ENCODE measurements at regions not wholly inside any gene's neighbourhood (a gene's known extent, or its start where the extent isn't known, plus 50 kb on each side); places are given as distances from the start of the nearest gene placed in this dataset.

DNA sequence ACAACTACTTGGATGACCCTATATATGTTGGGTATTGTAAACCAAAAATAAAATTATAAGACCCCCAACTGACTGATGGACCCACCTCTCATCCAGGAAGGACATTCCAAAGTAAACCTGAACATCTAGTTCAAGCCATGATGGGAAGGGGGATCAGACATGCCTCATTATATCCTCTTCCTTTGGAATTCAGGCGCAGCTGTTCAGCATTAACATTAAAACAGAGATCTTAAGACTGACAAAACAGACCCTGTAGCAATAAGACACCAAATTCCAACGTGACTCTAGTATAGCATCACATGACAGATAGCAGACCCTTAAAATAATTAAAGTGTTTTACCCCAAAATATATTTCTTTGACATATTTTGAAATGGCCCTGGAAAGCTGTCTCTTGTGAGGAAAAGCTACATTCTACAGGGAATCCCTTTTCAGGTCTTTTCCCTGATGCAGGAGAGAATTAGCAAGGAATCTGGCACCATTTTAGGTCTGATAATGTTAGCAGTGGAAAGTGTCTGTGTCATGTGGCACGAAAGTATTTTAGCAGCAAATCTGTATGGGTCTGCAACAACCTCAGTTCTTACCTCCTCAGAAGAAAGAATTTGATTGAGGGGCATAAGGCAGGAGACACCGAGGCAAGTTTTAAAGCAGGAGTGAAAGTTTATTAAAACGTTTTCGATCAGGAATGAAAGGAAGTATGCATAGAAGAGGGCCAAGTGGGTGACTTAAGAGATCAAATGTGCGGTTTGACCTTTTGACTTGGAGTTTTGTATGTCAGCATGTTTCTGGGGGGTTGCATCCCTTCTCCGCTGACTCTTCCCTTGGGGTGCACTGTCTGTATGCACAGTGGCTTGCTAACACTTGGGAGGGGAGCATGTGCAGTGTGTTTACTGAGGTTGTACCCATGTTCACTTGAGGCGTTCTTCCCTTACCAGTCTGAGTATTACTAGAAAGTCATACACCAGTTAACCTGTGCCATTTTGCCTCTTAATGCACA lies 236.6 kb upstream of the PPP1R3A start:
- no peak for TF ChIP-seq POLR2A (IDR thresholded peaks at IDR 0.05; ENCODE audit: low read depth, low read length)
- no peak for TF ChIP-seq POLR2AphosphoS5 (IDR thresholded peaks at IDR 0.05; ENCODE audit: low read depth, low read length)
- TF ChIP-seq TAF1 (IDR thresholded peaks at IDR 0.05; ENCODE audit: borderline replicate concordance, low read depth, low read length): no peak
